Endothelial cell (in vitro differentiated cells): ENCODE measurements at regions not wholly inside any gene's neighbourhood (a gene's known extent, or its start where the extent isn't known, plus 50 kb on each side); places are given as distances from the start of the nearest gene placed in this dataset.

Source experiments
- DNase-seq: peaks from one replicate; pipeline ENCODE4 v3.0.0; 2021; ENCODE audit warnings: low spot score
- H3K27ac Mint-ChIP-seq: one replicate; pipeline ENCODE4 v1.8.0; 2021; ENCODE audit warnings: mixed read lengths, inconsistent platforms; ENCODE audit not compliant: unreplicated experiment
- H3K27me3 Mint-ChIP-seq: one replicate; pipeline ENCODE4 v1.8.0; 2021; ENCODE audit warnings: mild to moderate bottlenecking, moderate library complexity, mixed read lengths, inconsistent platforms; ENCODE audit not compliant: unreplicated experiment
- H3K36me3 Mint-ChIP-seq: one replicate; pipeline ENCODE4 v1.8.0; 2021; ENCODE audit warnings: mild to moderate bottlenecking, low read depth, mixed read lengths, inconsistent platforms; ENCODE audit not compliant: unreplicated experiment
- H3K4me1 Mint-ChIP-seq: one replicate; pipeline ENCODE4 v1.8.0; 2021; ENCODE audit warnings: mild to moderate bottlenecking, mixed read lengths, inconsistent platforms; ENCODE audit not compliant: unreplicated experiment
- H3K4me3 Mint-ChIP-seq: one replicate; pipeline ENCODE4 v1.8.0; 2021; ENCODE audit warnings: mild to moderate bottlenecking, mixed read lengths, inconsistent platforms; ENCODE audit not compliant: unreplicated experiment
- H3K9me3 Mint-ChIP-seq: one replicate; pipeline ENCODE4 v1.8.0; 2021; ENCODE audit warnings: mixed read lengths, inconsistent platforms; ENCODE audit not compliant: unreplicated experiment
- CTCF ChIP-seq: fragments of 200-600 bp; sonication (generic); IDR thresholded peaks from one replicate; pipeline ENCODE4 v1.5.0; 2021; ENCODE audit warnings: antibody characterized with exemption; ENCODE audit not compliant: unreplicated experiment

- Mint-ChIP-seq H3K9me3 (no peaks in the 10 kb centered on the region), H3K4me1 (peaks cover 38% of the 10 kb centered on the region)
Measured at GRCh38 chr6:22149096-22149495, 147.7 kb downstream of the PRL start.

GRCh38 chr6:22149501-22150367 lies 147.1 kb downstream of the PRL start:
- H3K4me1 Mint-ChIP-seq, result peaks cover 38% of the 10 kb centered on the region
- H3K27ac Mint-ChIP-seq, result no peak overlapping the region
- no peak overlapping the region for H3K4me3 Mint-ChIP-seq

More at GRCh38 chr6:22149096-22149495, 147.7 kb downstream of the PRL start:
- DNase-seq, result no peak
- Mint-ChIP-seq H3K27me3 (peaks cover 6% of the 10 kb centered on the region), H3K36me3 (peaks cover 3% of the 10 kb centered on the region), H3K4me3 (no peak overlapping the region), H3K27ac (no peak overlapping the region)
- no peak for TF ChIP-seq CTCF

GRCh38 chr6:22150368-22151035 lies 146.3 kb downstream of the PRL start:
- DNase-seq, result no peak
- H3K36me3 Mint-ChIP-seq, result peaks cover 3% of the 10 kb centered on the region
- H3K27ac Mint-ChIP-seq, result no peak overlapping the region
- no peak for TF ChIP-seq CTCF
- no peak overlapping the region for H3K4me3 Mint-ChIP-seq
- no peaks in the 10 kb centered on the region for H3K9me3 Mint-ChIP-seq
- H3K4me1 Mint-ChIP-seq, result peaks cover 36% of the 10 kb centered on the region
- peaks cover 2% of the 10 kb centered on the region for H3K27me3 Mint-ChIP-seq

More at GRCh38 chr6:22149501-22150367, 147.1 kb downstream of the PRL start:
- Mint-ChIP-seq H3K27me3 (peaks cover 2% of the 10 kb centered on the region), H3K36me3 (peaks cover 3% of the 10 kb centered on the region), H3K9me3 (no peaks in the 10 kb centered on the region)
- TF ChIP-seq CTCF, result no peak
- DNase-seq, result no peak

- TF ChIP-seq CTCF, result no peak
- DNase-seq, result no peak
- Mint-ChIP-seq H3K27ac (no peak overlapping the region), H3K9me3 (no peaks in the 10 kb centered on the region), H3K36me3 (no peaks in the 10 kb centered on the region), H3K27me3 (no peaks in the 10 kb centered on the region), H3K4me3 (no peak overlapping the region), H3K4me1 (peaks cover 26% of the 10 kb centered on the region)
Measured at GRCh38 chr6:22151892-22152291, 144.9 kb downstream of the PRL start.

GRCh38 chr6:22152841-22153240 lies 144.0 kb downstream of the PRL start:
- no peak overlapping the region for H3K27ac Mint-ChIP-seq
- no peak for DNase-seq
- peaks cover 17% of the 10 kb centered on the region for H3K4me1 Mint-ChIP-seq
- no peak overlapping the region for H3K4me3 Mint-ChIP-seq
- TF ChIP-seq CTCF, result no peak
- no peaks in the 10 kb centered on the region for H3K36me3 Mint-ChIP-seq
- no peaks in the 10 kb centered on the region for H3K9me3 Mint-ChIP-seq
- H3K27me3 Mint-ChIP-seq, result no peaks in the 10 kb centered on the region
